Activated naive CD4-positive, alpha-beta T cell treated with anti-CD3 and anti-CD28 coated beads, Interleukin-2, amount 10 ng/mL, durations not matched to agents 7 days and 5 days (primary cell): ENCODE measurements at regions not wholly inside any gene's neighbourhood (a gene's known extent, or its start where the extent isn't known, plus 50 kb on each side); places are given as distances from the start of the nearest gene placed in this dataset.
"Not testable (repeated sequence)": the region's sequence is repeated elsewhere in the genome, so short reads cannot be mapped to it uniquely, and the experiment has no call there.

Experiments used
- CTCF ChIA-PET: fragments of 350-600 bp; sonication (Branson Sonifier 250); formaldehyde crosslinking; loops from one replicate; lab custom pipeline; 2021; ENCODE audit warnings: antibody characterized with exemption; lab: Charles Lee
- DNase-seq: peaks from one replicate; pipeline ENCODE4 v3.0.0-alpha.2; 2020
- H3K27ac Mint-ChIP-seq: one replicate; pipeline ENCODE4 v1.8.0; 2021; ENCODE audit warnings: mild to moderate bottlenecking, moderate library complexity, mixed read lengths
- H3K27me3 Mint-ChIP-seq: one replicate; pipeline ENCODE4 v1.8.0; 2021; ENCODE audit warnings: mild to moderate bottlenecking, mixed read lengths
- H3K36me3 Mint-ChIP-seq: one replicate; pipeline ENCODE4 v1.8.0; 2021; ENCODE audit warnings: mixed read lengths
- H3K4me1 Mint-ChIP-seq: one replicate; pipeline ENCODE4 v1.8.0; 2021; ENCODE audit warnings: mixed read lengths
- H3K4me3 Mint-ChIP-seq: one replicate; pipeline ENCODE4 v1.8.0; 2021; ENCODE audit warnings: mild to moderate bottlenecking, moderate library complexity, mixed read lengths
- H3K9me3 Mint-ChIP-seq: one replicate; pipeline ENCODE4 v1.8.0; 2021; ENCODE audit warnings: mixed read lengths

DNA sequence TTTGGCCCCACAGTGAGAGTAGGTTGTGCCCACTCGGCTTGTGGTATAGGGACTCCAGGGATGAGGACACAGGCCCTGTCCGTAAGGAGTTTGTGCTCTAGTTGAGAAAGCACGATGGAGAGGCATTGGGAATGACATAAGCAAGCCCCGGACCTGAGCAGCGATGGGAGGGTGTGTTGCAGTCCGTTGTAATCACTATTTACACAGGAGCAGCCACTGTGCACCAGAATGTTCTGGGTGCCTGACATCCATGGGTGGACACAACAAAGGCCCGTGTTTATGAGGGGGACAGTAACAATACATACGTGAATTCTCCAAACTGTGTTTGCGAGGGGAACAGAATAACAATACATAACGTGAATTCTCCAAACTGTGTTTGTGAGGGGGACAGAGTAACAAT, 86.8 kb downstream of the NPIPB11 start:
- Mint-ChIP-seq H3K36me3 (no peaks in the 10 kb centered on the region), H3K9me3 (no peaks in the 10 kb centered on the region), H3K27me3 (peaks cover 7% of the 10 kb centered on the region), H3K27ac (no peak overlapping the region), H3K4me3 (no peak overlapping the region), H3K4me1 (peaks cover 7% of the 10 kb centered on the region)
- no peak for DNase-seq
- CTCF ChIA-PET: no interaction called here

DNA sequence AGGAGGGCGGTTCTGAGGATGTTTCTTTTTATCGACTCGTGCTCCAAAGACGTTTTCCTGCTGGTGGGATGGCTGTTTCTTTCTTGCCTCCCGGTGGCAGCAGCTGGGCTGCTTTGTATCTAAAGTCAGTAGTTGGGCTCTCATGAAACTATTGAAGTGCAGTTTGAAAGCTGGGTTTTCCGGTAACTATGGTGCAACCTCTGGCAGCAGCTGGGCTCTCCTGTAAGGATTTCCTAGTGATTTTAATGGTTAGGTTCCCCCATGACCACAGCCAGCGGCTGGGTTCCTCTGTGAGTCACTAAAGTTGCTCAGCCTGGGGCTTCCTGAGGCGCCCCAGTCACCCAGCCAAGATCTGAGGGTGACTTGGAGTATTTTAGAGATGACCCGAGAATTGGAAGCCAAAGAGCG, 87.9 kb downstream of the NPIPB11 start:
- H3K4me1 Mint-ChIP-seq, H3K9me3 Mint-ChIP-seq, H3K4me3 Mint-ChIP-seq, H3K27ac Mint-ChIP-seq, H3K36me3 Mint-ChIP-seq, H3K27me3 Mint-ChIP-seq, CTCF ChIA-PET, DNase-seq: not testable (repeated sequence)

DNA sequence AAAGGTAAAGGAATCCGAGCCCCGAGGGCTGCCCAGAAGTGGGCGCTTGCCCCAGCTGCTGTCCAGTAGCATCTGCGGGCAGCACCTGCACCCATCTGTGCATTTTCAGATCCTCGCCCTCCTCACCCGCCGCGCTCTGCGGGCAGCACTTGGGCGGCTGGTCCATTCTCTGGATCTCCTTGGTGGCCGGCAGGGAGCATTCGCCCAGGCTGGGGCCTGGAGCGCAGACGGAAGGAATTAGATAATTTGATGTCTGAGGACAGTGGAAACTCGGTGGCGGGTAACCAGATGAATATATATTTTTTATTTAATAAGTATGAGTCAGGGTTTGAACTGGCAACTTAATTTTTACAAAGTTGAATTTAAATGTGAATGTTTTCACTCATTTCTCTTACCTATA, 88.5 kb downstream of the NPIPB11 start:
- no peak overlapping the region for H3K4me3 Mint-ChIP-seq
- H3K4me1 Mint-ChIP-seq: peaks cover 5% of the 10 kb centered on the region
- peaks cover 4% of the 10 kb centered on the region for H3K27me3 Mint-ChIP-seq
- no peaks in the 10 kb centered on the region for H3K9me3 Mint-ChIP-seq
- CTCF ChIA-PET: no interaction called here
- H3K27ac Mint-ChIP-seq: no peak overlapping the region
- no peaks in the 10 kb centered on the region for H3K36me3 Mint-ChIP-seq
- no peak for DNase-seq

DNA sequence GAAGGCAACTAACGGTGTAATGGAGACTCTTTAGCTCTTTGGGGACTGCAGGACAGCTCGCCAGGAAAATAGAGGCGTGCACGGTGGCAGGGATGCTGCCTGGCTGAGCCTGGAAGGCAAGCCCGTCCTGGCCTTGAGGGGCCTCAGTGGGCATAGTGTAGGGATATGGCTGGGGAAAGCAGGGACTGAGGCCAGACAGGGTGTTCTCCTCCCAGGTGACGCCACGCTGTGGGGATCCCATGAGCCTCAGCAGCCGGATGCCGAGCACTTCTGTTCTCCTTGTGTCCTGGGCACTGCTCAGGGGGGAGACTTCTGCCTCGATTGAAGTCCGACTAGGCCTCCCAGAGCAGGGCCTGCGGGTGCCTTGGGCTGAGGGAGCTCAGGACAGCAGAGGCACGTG, 89.2 kb downstream of the NPIPB11 start:
- DNase-seq: no peak
- Mint-ChIP-seq H3K4me1 (peaks cover 5% of the 10 kb centered on the region), H3K27ac (no peak overlapping the region), H3K4me3 (no peak overlapping the region), H3K36me3 (no peaks in the 10 kb centered on the region), H3K27me3 (no peaks in the 10 kb centered on the region), H3K9me3 (no peaks in the 10 kb centered on the region)
- CTCF ChIA-PET: no interaction called here

DNA sequence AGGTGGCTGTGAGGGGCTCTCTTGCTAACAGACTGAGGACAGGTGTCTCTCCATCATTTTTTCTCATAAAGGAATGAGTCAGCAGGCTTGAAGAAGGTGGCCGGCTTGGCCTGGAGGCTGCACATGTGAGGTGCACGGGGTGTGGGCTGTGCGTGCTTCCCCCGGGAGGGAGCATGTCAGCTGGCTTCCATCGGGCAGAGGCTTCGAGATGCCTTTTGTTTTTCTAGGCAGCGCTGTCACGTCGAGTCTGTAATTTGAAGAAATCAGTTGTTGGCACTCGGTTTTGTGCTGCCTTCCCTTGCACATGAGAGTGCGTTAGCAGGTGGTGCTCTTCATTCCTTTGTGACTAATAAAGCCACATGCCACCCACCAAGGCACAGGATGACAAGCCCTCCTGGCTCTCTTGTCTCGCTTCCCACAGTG, 89.7 kb downstream of the NPIPB11 start:
- Mint-ChIP-seq H3K27ac (no peak overlapping the region), H3K36me3 (no peaks in the 10 kb centered on the region), H3K27me3 (no peaks in the 10 kb centered on the region), H3K4me1 (peaks cover 5% of the 10 kb centered on the region), H3K4me3 (no peak overlapping the region), H3K9me3 (no peaks in the 10 kb centered on the region)
- CTCF ChIA-PET: no interaction called here
- DNase-seq: no peak

DNA sequence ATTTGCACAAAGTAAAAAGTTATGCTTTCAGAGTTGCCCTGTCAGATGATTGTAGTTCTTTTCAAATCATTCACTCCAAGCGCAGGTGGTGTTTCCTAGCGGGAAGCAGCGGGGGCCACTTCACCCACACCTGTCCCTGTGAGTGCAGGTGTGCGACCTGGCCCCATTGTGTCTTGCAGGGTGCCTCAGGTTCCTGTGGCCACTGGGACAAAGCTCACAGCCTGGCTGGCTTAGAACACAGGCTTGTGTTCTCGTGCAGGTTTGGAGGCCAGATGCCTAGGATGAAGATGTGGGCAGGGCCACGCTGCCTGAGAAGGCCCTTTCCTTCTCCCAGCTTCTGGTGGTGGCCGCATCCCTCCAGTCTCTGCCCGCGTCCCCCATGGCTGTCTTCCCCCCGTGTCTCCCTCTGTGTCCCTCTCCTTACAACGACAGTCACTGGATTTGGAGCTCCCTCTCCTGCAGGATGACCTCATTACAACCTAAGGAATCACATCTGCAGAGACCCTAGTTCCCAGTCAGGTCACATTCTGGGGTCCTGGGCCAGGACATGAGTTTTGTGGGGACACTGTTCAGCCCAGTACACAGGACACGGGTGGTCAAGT, 90.5 kb downstream of the NPIPB11 start:
- no peaks in the 10 kb centered on the region for H3K9me3 Mint-ChIP-seq
- no peak overlapping the region for H3K4me3 Mint-ChIP-seq
- CTCF ChIA-PET: no interaction called here
- H3K4me1 Mint-ChIP-seq: peaks cover 5% of the 10 kb centered on the region
- no peak overlapping the region for H3K27ac Mint-ChIP-seq
- no peak for DNase-seq
- H3K36me3 Mint-ChIP-seq: no peaks in the 10 kb centered on the region
- no peaks in the 10 kb centered on the region for H3K27me3 Mint-ChIP-seq

DNA sequence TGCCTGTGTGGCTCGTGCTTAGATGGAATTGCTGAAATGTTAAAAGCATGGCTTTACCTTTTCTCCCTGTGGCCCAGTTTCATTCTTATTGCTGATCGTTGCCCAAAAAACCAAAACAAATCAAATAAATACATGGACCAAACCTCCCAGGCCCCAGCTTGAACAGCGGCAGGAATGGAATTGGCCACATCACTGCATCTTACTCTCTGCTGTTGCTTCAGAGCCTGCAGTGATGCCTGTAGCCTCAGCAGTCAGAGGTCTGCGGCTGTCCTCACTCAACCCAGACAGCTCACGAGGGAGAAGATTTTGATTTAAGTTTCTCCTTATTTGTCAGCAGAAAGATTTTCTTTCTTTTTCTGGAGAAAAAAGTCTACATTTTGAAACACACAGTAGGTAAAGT, 91.5 kb downstream of the NPIPB11 start:
- no peak for DNase-seq
- H3K4me1 Mint-ChIP-seq: peaks cover 5% of the 10 kb centered on the region
- CTCF ChIA-PET: no interaction called here
- no peak overlapping the region for H3K4me3 Mint-ChIP-seq
- no peaks in the 10 kb centered on the region for H3K36me3 Mint-ChIP-seq
- H3K27ac Mint-ChIP-seq: no peak overlapping the region
- H3K9me3 Mint-ChIP-seq: no peaks in the 10 kb centered on the region
- H3K27me3 Mint-ChIP-seq: no peaks in the 10 kb centered on the region

DNA sequence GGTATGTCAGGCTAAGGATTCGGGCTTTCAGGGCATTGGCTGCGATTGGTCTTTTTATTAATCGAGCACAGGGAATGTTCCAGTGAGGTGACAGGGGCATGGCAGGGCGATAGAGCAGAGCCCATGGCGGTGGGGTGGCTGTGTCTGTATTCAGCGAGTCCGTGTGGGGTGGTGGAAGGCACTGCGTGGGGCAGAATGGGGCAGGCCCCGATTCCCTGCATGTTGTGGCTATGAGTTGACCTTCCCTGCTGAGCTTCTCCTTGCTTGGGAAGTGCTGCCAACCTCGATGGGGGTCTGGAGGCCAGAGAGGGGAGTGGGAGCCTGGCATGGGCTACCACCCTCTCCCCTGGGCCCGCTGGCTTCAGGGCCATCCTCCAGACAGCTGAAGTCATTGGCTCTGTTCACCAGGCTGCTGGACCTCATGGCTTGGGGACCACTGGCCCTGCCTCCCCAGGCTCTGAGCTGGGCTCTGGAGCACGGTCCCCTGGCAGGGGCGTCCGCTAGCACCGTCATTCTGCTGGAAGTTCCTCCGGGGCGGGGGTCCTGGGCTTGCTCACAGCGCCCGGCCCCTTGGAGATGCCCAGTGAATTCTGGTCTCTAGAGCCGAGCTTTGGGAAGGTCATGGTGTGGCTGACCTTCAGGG, 92.1 kb downstream of the NPIPB11 start:
- CTCF ChIA-PET: no interaction called here
- H3K27ac Mint-ChIP-seq: no peak overlapping the region
- no peaks in the 10 kb centered on the region for H3K36me3 Mint-ChIP-seq
- peaks cover 5% of the 10 kb centered on the region for H3K4me1 Mint-ChIP-seq
- no peaks in the 10 kb centered on the region for H3K27me3 Mint-ChIP-seq
- H3K4me3 Mint-ChIP-seq: no peak overlapping the region
- no peaks in the 10 kb centered on the region for H3K9me3 Mint-ChIP-seq
- DNase-seq: no peak

DNA sequence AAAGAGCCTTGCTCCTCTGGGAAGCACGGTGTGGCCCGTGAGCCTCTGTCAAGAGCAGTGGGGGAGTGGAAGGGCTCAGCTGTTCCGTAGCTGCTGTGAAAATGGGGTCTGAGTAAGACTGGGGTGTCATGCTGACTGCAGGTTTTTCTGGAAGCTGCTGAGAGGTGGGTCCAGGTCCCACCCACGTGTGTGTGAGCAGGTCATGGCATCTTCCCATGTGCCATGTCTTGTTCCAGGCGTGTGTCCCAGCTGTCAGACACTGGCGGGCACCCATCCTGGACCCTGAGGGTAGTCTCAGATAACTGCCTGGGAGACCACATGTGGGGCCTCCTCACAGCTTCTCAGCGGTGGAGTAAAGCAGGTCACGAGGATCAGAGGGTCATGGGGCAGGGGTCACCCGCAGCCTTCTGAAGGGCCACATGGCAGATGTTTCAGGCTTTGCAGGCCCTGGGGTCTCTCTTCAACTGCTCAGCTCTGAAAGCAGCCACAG, 92.9 kb downstream of the NPIPB11 start:
- CTCF ChIA-PET: no interaction called here
- DNase-seq: no peak
- H3K4me1 Mint-ChIP-seq: peaks cover 4% of the 10 kb centered on the region
- H3K4me3 Mint-ChIP-seq: no peak overlapping the region
- no peak overlapping the region for H3K27ac Mint-ChIP-seq
- H3K9me3 Mint-ChIP-seq: no peaks in the 10 kb centered on the region
- H3K36me3 Mint-ChIP-seq: no peaks in the 10 kb centered on the region
- H3K27me3 Mint-ChIP-seq: no peaks in the 10 kb centered on the region

DNA sequence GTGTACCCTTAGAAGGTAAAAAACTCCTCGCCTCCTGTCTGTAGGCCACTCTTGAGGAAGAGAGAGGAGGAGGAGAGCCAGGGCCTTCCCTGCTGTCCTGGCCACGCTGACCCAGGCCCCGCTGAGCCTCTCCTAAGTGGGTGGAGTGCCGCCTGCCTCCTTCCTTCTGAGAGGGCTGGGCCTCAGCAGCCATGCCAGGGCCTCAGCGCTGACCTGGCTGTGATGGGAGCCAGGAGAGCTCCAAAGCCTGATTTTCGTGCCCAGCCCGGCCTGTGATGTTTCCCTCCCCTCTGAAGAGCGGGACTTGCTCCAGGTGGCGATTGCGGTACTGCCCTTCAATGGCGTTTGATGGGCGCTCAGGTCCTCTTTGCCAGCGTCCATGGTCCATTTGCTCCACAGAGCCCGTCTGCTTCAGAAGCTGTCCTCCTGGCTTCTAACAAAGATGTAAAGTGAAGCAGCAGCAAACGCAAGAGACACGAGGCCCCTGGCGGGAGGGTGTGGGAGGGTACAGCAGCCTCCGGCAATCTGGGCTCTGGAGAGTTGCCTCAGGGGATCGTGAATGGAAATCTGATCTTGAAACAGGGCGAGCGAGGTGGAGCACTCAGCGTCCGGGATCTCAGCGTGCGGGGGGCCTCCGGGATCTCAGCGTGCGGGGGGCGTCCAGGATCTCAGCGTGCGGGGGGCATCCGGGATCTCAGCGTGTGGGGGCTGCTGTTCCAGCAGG, 93.5 kb downstream of the NPIPB11 start:
- no peak for DNase-seq
- CTCF ChIA-PET: no interaction called here

DNA sequence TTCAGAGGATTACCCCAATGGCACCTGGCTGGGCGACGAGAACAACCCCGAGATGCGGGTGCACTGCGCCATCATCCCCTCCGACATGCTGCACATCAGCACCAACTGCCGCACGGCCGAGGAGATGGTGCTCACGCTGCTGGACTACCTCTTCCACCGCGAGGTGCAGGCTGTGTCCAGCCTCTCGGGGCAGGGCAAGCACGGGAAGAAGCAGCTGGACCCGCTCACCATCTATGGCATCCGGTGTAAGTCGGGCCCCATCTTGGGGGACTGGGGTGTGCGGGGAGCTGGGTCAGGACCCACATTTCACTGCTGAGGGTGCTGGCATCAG, 94.2 kb downstream of the NPIPB11 start:
- H3K27ac Mint-ChIP-seq, DNase-seq, H3K9me3 Mint-ChIP-seq, H3K27me3 Mint-ChIP-seq, H3K36me3 Mint-ChIP-seq, H3K4me3 Mint-ChIP-seq, H3K4me1 Mint-ChIP-seq, CTCF ChIA-PET: not testable (repeated sequence)

More for the DNA sequence above, 93.5 kb downstream of the NPIPB11 start:
- Mint-ChIP-seq H3K27me3 (no peaks in the 10 kb centered on the region), H3K4me3 (no peak overlapping the region), H3K36me3 (no peaks in the 10 kb centered on the region), H3K4me1 (no peaks in the 10 kb centered on the region), H3K9me3 (no peaks in the 10 kb centered on the region), H3K27ac (no peak overlapping the region)

DNA sequence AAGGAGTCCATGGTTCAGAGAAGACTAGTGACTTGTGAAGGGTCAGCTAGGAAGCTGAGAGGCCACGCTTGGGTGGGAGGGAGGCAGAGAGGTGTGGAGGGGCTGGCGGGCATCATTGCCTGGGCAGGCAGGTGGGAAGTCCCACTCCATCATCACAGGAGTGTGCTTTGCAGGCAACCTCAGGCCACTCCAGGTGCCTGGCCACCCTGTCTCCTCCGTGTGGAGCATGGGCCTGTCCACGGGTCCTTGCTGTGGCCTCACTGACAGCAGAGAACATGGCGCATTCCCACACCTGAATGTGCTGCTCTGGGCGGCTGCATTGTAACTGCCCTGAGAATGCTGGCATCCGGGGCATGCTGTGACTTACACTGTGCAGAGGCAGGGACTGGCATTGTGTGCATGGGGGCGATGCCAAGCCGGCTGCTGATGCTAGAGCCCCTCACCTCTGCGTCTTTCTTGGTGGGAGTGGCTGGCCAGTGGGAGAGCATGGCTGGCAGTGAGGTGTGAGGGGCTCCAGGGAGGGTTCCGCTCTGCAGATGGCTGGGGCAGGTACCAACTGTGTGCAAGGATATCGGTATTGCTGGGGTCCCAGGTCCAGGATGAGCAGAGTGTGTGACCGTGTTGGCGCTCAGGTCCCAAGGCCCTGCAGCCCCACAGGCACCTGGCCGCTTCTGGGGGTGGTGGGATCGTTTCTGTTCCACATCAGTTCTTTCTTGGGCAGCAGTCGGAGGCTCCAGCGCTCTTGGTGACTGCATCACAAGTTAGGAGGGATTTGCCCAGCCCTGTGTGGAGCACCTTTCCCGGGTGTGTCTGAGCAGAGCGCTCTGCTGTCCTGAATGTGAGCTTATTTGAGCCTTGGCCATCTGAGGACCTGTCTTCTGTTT, 94.8 kb downstream of the NPIPB11 start:
- no peaks in the 10 kb centered on the region for H3K4me1 Mint-ChIP-seq
- CTCF ChIA-PET: no interaction called here
- no peaks in the 10 kb centered on the region for H3K27me3 Mint-ChIP-seq
- no peak overlapping the region for H3K27ac Mint-ChIP-seq
- DNase-seq: no peak
- H3K4me3 Mint-ChIP-seq: no peak overlapping the region
- H3K9me3 Mint-ChIP-seq: no peaks in the 10 kb centered on the region
- no peaks in the 10 kb centered on the region for H3K36me3 Mint-ChIP-seq

DNA sequence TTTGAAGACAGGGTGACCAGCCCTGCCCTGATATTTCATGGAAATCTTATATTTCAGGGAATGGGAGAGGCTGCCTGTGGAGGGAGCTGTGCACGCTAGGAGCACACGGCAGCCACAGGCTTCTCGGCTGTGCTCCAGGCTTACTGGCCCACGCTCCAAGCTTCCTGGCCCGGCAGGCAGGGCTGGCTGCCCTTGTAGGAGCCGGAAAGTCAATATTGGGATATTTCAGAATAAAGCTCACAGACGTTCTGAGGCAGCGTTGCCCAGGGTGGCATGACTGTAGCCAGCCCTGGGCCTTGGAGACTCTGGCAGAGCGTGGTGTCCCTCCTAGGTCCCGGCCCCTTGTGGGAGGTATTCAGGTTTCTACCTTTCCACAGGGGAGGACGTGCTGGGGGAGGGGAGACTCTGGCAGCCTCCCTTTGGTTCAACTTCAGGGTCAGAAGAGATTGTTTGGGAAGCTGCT, 95.6 kb downstream of the NPIPB11 start:
- Mint-ChIP-seq H3K27ac (no peak overlapping the region), H3K36me3 (no peaks in the 10 kb centered on the region), H3K4me3 (no peak overlapping the region), H3K9me3 (no peaks in the 10 kb centered on the region), H3K27me3 (no peaks in the 10 kb centered on the region), H3K4me1 (no peaks in the 10 kb centered on the region)
- CTCF ChIA-PET: no interaction called here
- DNase-seq: no peak

DNA sequence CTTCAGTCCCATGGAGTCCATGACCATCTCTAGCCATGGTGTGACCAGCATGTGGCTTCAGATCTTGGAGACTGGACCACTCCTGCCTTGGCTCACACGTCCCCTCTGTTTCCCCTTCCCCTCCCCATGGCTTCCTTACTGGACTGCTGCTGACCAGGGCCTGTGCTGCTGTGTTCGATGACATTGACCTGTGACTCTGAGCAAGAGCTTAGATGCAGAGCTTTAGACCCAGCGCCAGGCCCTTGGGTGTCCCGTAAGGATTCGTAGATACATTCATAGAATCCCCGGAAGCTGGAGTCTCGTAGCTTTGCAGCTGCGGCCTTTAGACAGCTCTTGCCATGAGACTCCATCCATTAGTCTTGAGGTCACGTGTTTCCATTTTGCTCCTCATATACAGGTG, 96.3 kb downstream of the NPIPB11 start:
- H3K4me3 Mint-ChIP-seq, H3K27ac Mint-ChIP-seq, CTCF ChIA-PET, H3K27me3 Mint-ChIP-seq, H3K9me3 Mint-ChIP-seq, DNase-seq, H3K4me1 Mint-ChIP-seq, H3K36me3 Mint-ChIP-seq: not testable (repeated sequence)
